ENCODE measurements at regions not wholly inside any gene's neighbourhood (a gene's known extent, or its start where the extent isn't known, plus 50 kb on each side); places are given as distances from the start of the nearest gene placed in this dataset.

- Histone ChIP-seq H4K5ac (ENCODE audit: low read depth, low read length) (no peak overlapping the region), H3K36me3 (ENCODE audit: control insufficient read depth, insufficient read depth, low read length) (no peaks in the 10 kb centered on the region), H3K9me1 (ENCODE audit: insufficient read depth, low read length) (no peaks in the 10 kb centered on the region), H3K4me2 (ENCODE audit: low read depth, low read length) (no peak overlapping the region), H3K4ac (ENCODE audit: low read depth, low read length) (no peak overlapping the region), H2BK5ac (ENCODE audit: low read depth, low read length, poor library complexity, severe bottlenecking) (no peak overlapping the region), H2BK20ac (ENCODE audit: low read depth, low read length) (no peak overlapping the region), H3K27ac (ENCODE audit: insufficient read depth, low read length) (no peak overlapping the region), H3K4me1 (ENCODE audit: control insufficient read depth, insufficient read depth, low read length) (no peaks in the 10 kb centered on the region), H4K20me1 (ENCODE audit: insufficient read depth, low read length) (no peaks in the 10 kb centered on the region), H3K56ac (ENCODE audit: extremely low read depth, insufficient read depth, low read length) (no peak overlapping the region), H3K14ac (replicated peaks; ENCODE audit: low read depth, low read length) (no peak overlapping the region), H2AK5ac (ENCODE audit: low read depth, low read length) (no peak overlapping the region), H3K23ac (ENCODE audit: low read depth, low read length) (no peak overlapping the region), H3K79me1 (ENCODE audit: low read depth in 1 of 2, low read length in 2 of 2) (no peaks in the 10 kb centered on the region), H2BK120ac (ENCODE audit: low read depth, low read length) (no peak overlapping the region), H3K9me3 (ENCODE audit: control insufficient read depth, insufficient read depth, low read length) (peaks cover 2% of the 10 kb centered on the region; the same call in 1 of the 2 replicates), H4K91ac (ENCODE audit: insufficient read depth, low read depth, low read length) (no peak overlapping the region), H2BK15ac (ENCODE audit: low read depth, low read length) (no peak overlapping the region), H3K27me3 (ENCODE audit: control insufficient read depth, insufficient read depth, low read length) (no peaks in the 10 kb centered on the region), H2AK9ac (replicated peaks; ENCODE audit: low read depth, low read length, poor library complexity) (no peak overlapping the region), H4K8ac (ENCODE audit: low read depth in 2 of 2, low read length in 2 of 2) (no peak overlapping the region), H3K9ac (ENCODE audit: low read depth, low read length) (no peak overlapping the region), H2AFZ (replicated peaks; ENCODE audit: low read length, poor library complexity) (no peak overlapping the region), H3K4me3 (ENCODE audit: insufficient read depth, low read depth, low read length) (no peak overlapping the region), H3K18ac (ENCODE audit: low read depth, low read length) (no peak overlapping the region)
- BruUV-seq (replicated peaks): no TSS peak
- WGBS, 2 experiments (ENCODE audit: extremely low coverage in 2 of 2, insufficient read length in 1 of 2): no CpG with 5 or more reads among the region's 2 CpGs
- intact Hi-C loops (cut with micrococcal nuclease) (no loop called here), in situ Hi-C loops (cut with MboI; ENCODE audit: low sequenced_read_pairs) (no loop called here), dilution Hi-C loops (cut with HindIII; ENCODE audit: low sequenced_read_pairs, unreplicated experiment) (no loop called here)
- CTCF ChIA-PET: interaction anchor here (0.7 kb wide), 1 partner anchor 1394 kb away, joined by 3 read pairs; no protein-coding TSS in a partner anchor
- POLR2A ChIA-PET (ENCODE audit: unreplicated experiment): no interaction called here
- DNase-seq: no peak
- ATAC-seq (ENCODE audit: low read depth): no peak
- TF ChIP-seq POLR2A (IDR thresholded peaks at IDR 0.05; ENCODE audit: low read depth, low read length) (no peak), MAZ (IDR thresholded peaks at IDR 0.05; ENCODE audit: borderline replicate concordance, low read depth, low read length) (no peak), CHD1 (IDR thresholded peaks at IDR 0.05; ENCODE audit: low read depth, low read length) (no peak), NFE2L2 (IDR thresholded peaks at IDR 0.05; ENCODE audit: low read depth, low read length) (no peak), CTCF (conservative IDR thresholded peaks at IDR 0.05; ENCODE audit: low read depth, low read length) (no peak), RCOR1 (IDR thresholded peaks at IDR 0.05; ENCODE audit: insufficient replicate concordance, low read length) (no peak), USF2 (IDR thresholded peaks at IDR 0.05; ENCODE audit: low read depth, low read length) (no peak), MXI1 (IDR thresholded peaks at IDR 0.05; ENCODE audit: borderline replicate concordance, low read depth, low read length) (no peak), RAD21 (IDR thresholded peaks at IDR 0.05; ENCODE audit: low read length) (no peak), BHLHE40 (IDR thresholded peaks at IDR 0.05; ENCODE audit: low read depth, low read length) (no peak), RFX5 (IDR thresholded peaks at IDR 0.05; ENCODE audit: low read depth, low read length) (no peak), CEBPB (IDR thresholded peaks at IDR 0.05; ENCODE audit: low read depth, low read length) (no peak), SMC3 (IDR thresholded peaks at IDR 0.05; ENCODE audit: low read depth, low read length) (no peak), FOS (IDR thresholded peaks at IDR 0.05; ENCODE audit: low read depth, low read length) (no peak), MAFK (IDR thresholded peaks at IDR 0.05; ENCODE audit: low read depth, low read length) (no peak), ELK1 (IDR thresholded peaks at IDR 0.05; ENCODE audit: borderline replicate concordance, low read depth, low read length) (no peak)
These were observed 85.9 kb downstream of the SLITRK1 start for GRCh38 chr13:83796364-83796763.

Data from IMR-90 (cell line).